Lower lobe of right lung (tissue), 2 donors: ENCODE measurements at regions not wholly inside any gene's neighbourhood (a gene's known extent, or its start where the extent isn't known, plus 50 kb on each side); places are given as distances from the start of the nearest gene placed in this dataset.

ENCODE experiments used
- ATAC-seq, 2 donors: fragments of 200-7000 bp; cut with Tn5 transposase; one replicate each; pipeline ENCODE4 v1.9.1; 2020 to 2022; ENCODE audit warnings: mild to moderate bottlenecking in 2 of 2, moderate library complexity in 2 of 2
- DNase-seq: peaks from one replicate; pipeline ENCODE4 v3.0.0-alpha.2; 2020
- H3K27ac ChIP-seq: fragments of 200-600 bp; one replicate; pipeline ENCODE4 v1.8.0; 2022
- H3K27me3 ChIP-seq: fragments of 200-600 bp; one replicate; pipeline ENCODE4 v1.8.0; 2022; ENCODE audit warnings: low read depth
- H3K36me3 ChIP-seq: fragments of 200-600 bp; one replicate; pipeline ENCODE4 v1.8.0; 2022; ENCODE audit warnings: mild to moderate bottlenecking
- H3K4me1 ChIP-seq: fragments of 200-600 bp; one replicate; pipeline ENCODE4 v1.8.0; 2022
- H3K4me3 ChIP-seq: fragments of 200-600 bp; one replicate; pipeline ENCODE4 v1.8.0; 2022; ENCODE audit warnings: mild to moderate bottlenecking
- H3K9me3 ChIP-seq: fragments of 200-600 bp; one replicate; pipeline ENCODE4 v1.8.0; 2022
- CTCF ChIP-seq: fragments of 200-600 bp; IDR thresholded peaks from one replicate; pipeline ENCODE4 v1.8.0; 2022; ENCODE audit warnings: antibody characterized with exemption, mild to moderate bottlenecking
- intact Hi-C: fragments of 100-400 bp; cut with DNase I; formaldehyde crosslinking; loops from one replicate; pipeline ENCODE4 v1.11.0; 2022
- donor health status: DM: no; HTN: yes; CAD: no; lungs with severe emphysema.

DNA sequence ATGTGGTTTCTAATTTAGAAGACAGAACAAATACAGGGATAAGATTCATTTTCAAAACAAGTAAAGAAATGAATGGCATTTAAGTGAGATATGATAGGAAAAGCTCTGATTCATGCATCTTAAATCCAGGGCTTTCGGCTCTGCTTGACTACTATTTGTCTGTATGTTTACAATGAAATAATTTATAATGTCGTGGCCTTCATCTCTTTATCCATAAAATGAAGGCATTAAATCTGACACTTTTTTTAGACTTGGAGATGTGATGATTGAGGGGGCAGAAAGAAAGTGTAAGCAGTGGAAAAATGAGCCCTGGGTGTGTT, 115.7 kb upstream of the KIT start:
- no peak for TF ChIP-seq CTCF
- no peaks in the 10 kb centered on the region for H3K27me3 ChIP-seq
- H3K36me3 ChIP-seq: no peaks in the 10 kb centered on the region
- intact Hi-C loops: no loop called here
- H3K4me3 ChIP-seq: no peak overlapping the region
- no peak for DNase-seq
- peaks cover 10% of the 10 kb centered on the region for H3K4me1 ChIP-seq
- H3K27ac ChIP-seq: no peak overlapping the region
- no peaks in the 10 kb centered on the region for H3K9me3 ChIP-seq
- ATAC-seq: no peak

DNA sequence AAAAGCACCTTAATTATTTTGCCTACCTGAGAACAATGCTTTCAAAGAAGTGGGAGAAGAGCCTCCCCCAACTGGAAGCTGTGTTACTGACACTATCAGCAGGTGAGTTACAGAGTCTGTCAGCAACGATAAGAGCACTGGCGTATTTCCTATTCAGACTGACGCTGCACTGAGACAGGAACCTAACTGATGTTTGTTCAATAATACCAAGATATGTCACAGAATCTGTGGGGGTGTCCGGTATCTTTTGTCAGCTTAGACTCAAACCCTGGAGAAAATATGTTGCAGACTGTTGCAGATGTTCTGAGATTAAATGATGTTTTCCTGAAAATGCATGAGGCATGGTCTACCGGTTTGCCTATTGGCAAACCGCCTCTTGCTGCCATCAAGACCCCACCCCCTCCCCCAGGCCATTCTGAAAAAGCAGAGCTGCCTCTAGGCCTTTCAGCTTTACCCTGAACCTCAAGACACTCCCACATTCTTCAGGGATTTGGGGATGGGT, 115.2 kb upstream of the KIT start:
- Histone ChIP-seq H3K4me3 (no peak overlapping the region), H3K27me3 (no peaks in the 10 kb centered on the region), H3K9me3 (no peaks in the 10 kb centered on the region), H3K4me1 (peaks cover 10% of the 10 kb centered on the region), H3K27ac (no peak overlapping the region), H3K36me3 (no peaks in the 10 kb centered on the region)
- no peak for ATAC-seq
- intact Hi-C loops: no loop called here
- DNase-seq: no peak
- no peak for TF ChIP-seq CTCF

DNA sequence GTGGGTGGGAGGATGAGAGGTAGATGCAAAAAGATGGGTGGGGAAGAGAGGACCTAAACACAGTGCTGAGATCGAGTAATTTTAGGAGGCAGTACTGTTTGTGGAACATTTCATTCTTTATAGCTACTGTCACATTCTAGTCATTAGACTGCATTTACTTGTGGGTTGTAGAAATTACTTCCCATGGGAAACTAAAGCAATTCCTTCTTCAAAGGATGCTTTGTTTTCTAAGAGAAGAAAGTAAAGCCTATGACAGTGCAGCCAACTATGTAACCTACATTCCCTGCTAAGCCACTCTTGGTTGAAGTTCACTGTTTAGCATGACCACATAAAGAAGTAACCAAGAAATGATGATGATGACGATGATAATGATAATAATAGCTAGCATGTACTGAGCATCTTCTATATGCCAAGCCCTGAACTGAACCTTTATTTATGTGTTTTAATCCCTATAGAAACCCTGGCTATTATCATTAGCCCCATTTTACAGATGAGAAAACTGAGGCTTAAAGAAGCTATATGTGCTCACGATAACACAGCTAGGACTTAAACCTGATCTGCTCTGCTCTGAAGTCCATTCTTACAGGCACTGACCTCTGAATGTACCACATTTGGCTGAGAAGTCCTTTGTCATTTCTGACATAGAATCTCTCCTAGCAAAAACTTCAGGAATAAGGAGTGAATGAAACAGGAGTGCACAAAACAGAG, 114.5 kb upstream of the KIT start:
- Histone ChIP-seq H3K4me3 (no peak overlapping the region), H3K27me3 (no peaks in the 10 kb centered on the region), H3K9me3 (no peaks in the 10 kb centered on the region), H3K4me1 (peaks cover 10% of the 10 kb centered on the region), H3K36me3 (no peaks in the 10 kb centered on the region), H3K27ac (no peak overlapping the region)
- ATAC-seq: no peak
- no peak for TF ChIP-seq CTCF
- DNase-seq: no peak
- intact Hi-C loops: no loop called here

- TF ChIP-seq CTCF: no peak
- H3K9me3 ChIP-seq: no peaks in the 10 kb centered on the region
These were observed 111.9 kb upstream of the KIT start for GRCh38 chr4:54545663-54546424.

GRCh38 chr4:54547299-54548097, 110.3 kb upstream of the KIT start:
- H3K9me3 ChIP-seq: no peaks in the 10 kb centered on the region
- ATAC-seq: no peak

More at GRCh38 chr4:54545663-54546424, 111.9 kb upstream of the KIT start:
- no peak for ATAC-seq
- Histone ChIP-seq H3K4me1 (peaks cover 7% of the 10 kb centered on the region), H3K36me3 (no peaks in the 10 kb centered on the region), H3K27me3 (no peaks in the 10 kb centered on the region), H3K27ac (no peak overlapping the region), H3K4me3 (no peak overlapping the region)
- DNase-seq: no peak
- intact Hi-C loops: no loop called here

More at GRCh38 chr4:54547299-54548097, 110.3 kb upstream of the KIT start:
- peaks cover 8% of the 10 kb centered on the region for H3K4me1 ChIP-seq
- H3K27ac ChIP-seq: no peak overlapping the region
- no peaks in the 10 kb centered on the region for H3K36me3 ChIP-seq
- intact Hi-C loops: no loop called here
- no peak for TF ChIP-seq CTCF
- H3K4me3 ChIP-seq: no peak overlapping the region
- no peaks in the 10 kb centered on the region for H3K27me3 ChIP-seq
- no peak for DNase-seq
